AG04450 (cell line): ENCODE measurements at regions not wholly inside any gene's neighbourhood (a gene's known extent, or its start where the extent isn't known, plus 50 kb on each side); places are given as distances from the start of the nearest gene placed in this dataset.

Source experiments
- CTCF ChIA-PET: fragments of 300-600, 350-600 bp; formaldehyde crosslinking; extraction: SDS; loops from one replicate; lab custom pipeline; 2022; ENCODE audit warnings: antibody characterized with exemption, inconsistent platforms; lab: Charles Lee
- POLR2A ChIA-PET: fragments of 350-600 bp; formaldehyde crosslinking; extraction: SDS; loops from one replicate; lab custom pipeline; 2021; ENCODE audit warnings: antibody characterized with exemption, inconsistent platforms; lab: Yijun Ruan, JAX
- DNase-seq: peaks from one replicate; pipeline ENCODE4 v3.0.0-alpha.2; 2011; ENCODE audit warnings: low read depth, low spot score
- H3K27ac ChIP-seq: one replicate; pipeline ENCODE4 v1.5.1; 2012; ENCODE audit warnings: low read depth, low read length, control low read depth
- H3K27me3 ChIP-seq: one replicate; pipeline ENCODE4 v1.6.0; 2012; ENCODE audit warnings: low read length; ENCODE audit not compliant: control insufficient read depth, insufficient read depth
- H3K4me3 ChIP-seq: 2 replicates; pipeline ENCODE4 v1.5.1; 2011; ENCODE audit warnings: mild to moderate bottlenecking, low read depth, low read length, control low read depth
- H3K9me3 ChIP-seq: 2 replicates; pipeline ENCODE4 v1.5.1; 2012; ENCODE audit warnings: low read length; ENCODE audit not compliant: control insufficient read depth, insufficient read depth
- CTCF ChIP-seq: IDR thresholded peaks from 2 replicates; pipeline ENCODE4 v1.5.1; 2011; ENCODE audit warnings: low read depth, low read length, control low read depth, inconsistent platforms

DNA sequence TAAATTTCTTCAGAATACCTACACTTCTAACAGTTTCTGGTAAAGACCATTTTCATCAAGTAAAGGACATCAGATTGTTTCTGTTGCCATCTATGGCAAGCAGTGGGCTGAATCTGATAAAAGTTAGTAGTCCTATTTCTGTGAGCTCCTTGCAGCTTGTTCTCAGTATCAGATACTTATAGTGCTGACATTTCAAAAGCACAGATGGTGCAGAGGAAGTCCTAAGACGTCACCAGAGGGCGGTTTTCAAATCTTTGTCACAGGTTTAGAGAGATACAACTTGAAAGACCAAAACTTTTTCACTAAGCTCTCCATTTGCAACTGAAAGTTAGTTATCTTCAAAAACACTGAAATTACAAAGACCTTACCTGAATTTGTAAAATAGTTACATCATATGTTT, 719.8 kb downstream of the SLITRK1 start:
- POLR2A ChIA-PET: no interaction called here
- Histone ChIP-seq H3K4me3 (no peak overlapping the region), H3K9me3 (no peaks in the 10 kb centered on the region), H3K27ac (no peak overlapping the region), H3K27me3 (no peaks in the 10 kb centered on the region)
- CTCF ChIA-PET: no interaction called here
- DNase-seq: no peak
- TF ChIP-seq CTCF: no peak

- ChIA-PET CTCF (no interaction called here), POLR2A (no interaction called here)
- TF ChIP-seq CTCF: no peak
- Histone ChIP-seq H3K27me3 (no peaks in the 10 kb centered on the region), H3K27ac (no peak overlapping the region), H3K4me3 (no peak overlapping the region), H3K9me3 (no peaks in the 10 kb centered on the region)
- no peak for DNase-seq
Observed at GRCh38 chr13:83153848-83154247, 728.4 kb downstream of the SLITRK1 start.

GRCh38 chr13:83151308-83151660, 731.0 kb downstream of the SLITRK1 start:
- no peak overlapping the region for H3K4me3 ChIP-seq
- ChIA-PET CTCF (no interaction called here), POLR2A (no interaction called here)
- no peaks in the 10 kb centered on the region for H3K9me3 ChIP-seq
- H3K27ac ChIP-seq: no peak overlapping the region
- TF ChIP-seq CTCF: no peak
- no peaks in the 10 kb centered on the region for H3K27me3 ChIP-seq
- DNase-seq: no peak

DNA sequence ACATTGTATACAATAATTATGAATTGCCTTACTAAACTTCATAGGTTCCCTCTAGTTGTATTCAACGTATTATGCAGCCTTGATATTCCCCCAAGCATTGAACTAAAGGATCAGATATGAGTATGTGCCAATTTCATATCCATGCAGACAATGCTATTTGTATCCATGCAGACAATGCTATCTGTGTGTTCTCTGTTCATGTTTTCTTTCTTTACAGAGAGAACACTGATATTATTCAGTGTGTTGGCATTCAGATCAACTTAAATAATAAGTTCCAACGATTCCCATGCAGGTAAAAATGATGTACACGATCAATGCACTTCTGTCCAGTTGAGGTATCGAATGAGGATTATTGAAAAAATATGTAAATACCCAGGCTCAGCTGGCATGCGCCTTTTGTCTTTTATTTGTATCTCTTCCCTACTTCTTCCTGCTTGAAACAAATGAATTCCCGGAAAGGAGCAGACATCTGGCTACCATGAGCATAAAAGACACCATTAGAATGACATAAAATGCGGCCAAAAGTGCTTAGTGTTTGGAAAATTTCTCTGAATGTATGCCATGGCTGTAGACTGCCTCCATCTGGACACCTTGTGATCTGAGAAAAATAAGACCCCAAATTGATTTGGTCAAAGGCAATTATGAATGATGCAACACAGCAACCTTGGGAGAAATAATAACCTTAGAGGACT, 731.5 kb downstream of the SLITRK1 start:
- no peaks in the 10 kb centered on the region for H3K27me3 ChIP-seq
- TF ChIP-seq CTCF: no peak
- H3K4me3 ChIP-seq: no peak overlapping the region
- no peak for DNase-seq
- H3K27ac ChIP-seq: no peak overlapping the region
- ChIA-PET CTCF (no interaction called here), POLR2A (no interaction called here)
- no peaks in the 10 kb centered on the region for H3K9me3 ChIP-seq

GRCh38 chr13:83136660-83137059, 745.6 kb downstream of the SLITRK1 start:
- ChIA-PET CTCF (no interaction called here), POLR2A (no interaction called here)
- no peak overlapping the region for H3K4me3 ChIP-seq
- TF ChIP-seq CTCF: no peak
- 0 out of 2 replicates have a peak, but pooled peaks cover 3% of the 10 kb centered on the region for H3K9me3 ChIP-seq
- no peak for DNase-seq
- H3K27me3 ChIP-seq: no peaks in the 10 kb centered on the region
- H3K27ac ChIP-seq: no peak overlapping the region
